Effector memory CD8-positive, alpha-beta T cell (primary cell): ENCODE measurements at regions not wholly inside any gene's neighbourhood (a gene's known extent, or its start where the extent isn't known, plus 50 kb on each side); places are given as distances from the start of the nearest gene placed in this dataset.
"Not testable (repeated sequence)": the region's sequence is repeated elsewhere in the genome, so short reads cannot be mapped to it uniquely, and the experiment has no call there.

Source experiments
- ATAC-seq: fragments of 150-1000 bp; cut with Tn5 transposase; replicated peaks from 2 replicates; pipeline ENCODE4 v1.10.0; 2021; ENCODE audit warnings: mild to moderate bottlenecking, moderate library complexity
- DNase-seq, 3 experiments: peaks; one replicate each; pipeline ENCODE4 v3.0.0; 2021
- H3K27ac Mint-ChIP-seq, 2 donors: one replicate each; pipeline ENCODE4 v1.8.0; 2022; ENCODE audit warnings: mild to moderate bottlenecking in 2 of 2, mixed read lengths in 2 of 2, moderate library complexity in 2 of 2
- H3K27me3 Mint-ChIP-seq, 2 donors: one replicate each; pipeline ENCODE4 v1.8.0; 2022; ENCODE audit warnings: mixed read lengths in 2 of 2
- H3K36me3 Mint-ChIP-seq: one replicate; pipeline ENCODE4 v1.8.0; 2022; ENCODE audit warnings: mild to moderate bottlenecking, moderate library complexity, mixed read lengths; ENCODE audit not compliant: insufficient read depth
- H3K4me1 Mint-ChIP-seq, 2 donors: one replicate each; pipeline ENCODE4 v1.8.0; 2022; ENCODE audit warnings: low read depth in 2 of 2, mixed read lengths in 2 of 2
- H3K4me3 Mint-ChIP-seq, 2 donors: one replicate each; pipeline ENCODE4 v1.8.0; 2022; ENCODE audit warnings: mild to moderate bottlenecking in 2 of 2, mixed read lengths in 2 of 2, moderate library complexity in 2 of 2
- H3K9me3 Mint-ChIP-seq, 2 donors: one replicate each; pipeline ENCODE4 v1.8.0; 2022; ENCODE audit warnings: mixed read lengths in 2 of 2

DNA sequence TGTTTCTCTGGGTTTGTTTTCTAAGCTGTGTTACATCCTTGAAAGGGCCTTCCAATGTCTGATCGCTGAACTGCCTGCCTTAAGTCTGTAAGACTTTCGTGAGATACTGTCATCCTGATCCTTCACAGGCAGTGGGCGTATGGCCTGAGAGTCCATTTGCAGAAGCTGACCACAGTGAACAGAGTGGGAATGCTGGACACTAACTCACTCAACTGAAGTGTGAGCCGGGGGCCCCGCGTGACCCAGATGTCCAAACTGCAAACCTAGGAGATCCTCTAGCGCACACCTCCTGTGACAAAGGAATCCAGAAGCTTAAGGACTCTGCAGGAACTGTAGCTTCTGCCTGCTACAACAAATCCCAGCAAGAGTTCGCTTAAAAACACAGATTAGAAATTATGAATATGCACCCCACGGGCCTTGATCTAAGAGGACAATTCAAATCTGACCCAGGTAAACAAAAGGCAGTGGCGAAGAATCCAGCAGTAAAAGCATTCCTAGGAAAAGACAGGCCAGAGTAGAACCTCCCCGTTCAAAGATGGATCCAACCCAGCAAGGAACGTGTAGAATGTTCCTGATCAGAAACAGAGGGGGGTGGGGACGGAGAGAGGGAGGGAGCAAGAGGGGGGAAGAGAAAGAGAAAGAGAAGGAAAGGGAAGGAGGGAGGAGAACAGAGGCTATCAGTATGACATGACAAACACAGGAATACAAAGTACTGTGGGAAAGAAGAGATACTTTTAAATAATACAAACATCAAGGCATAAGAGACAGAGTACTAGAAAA is 135.0 kb upstream of the AFDN start:
- H3K27ac Mint-ChIP-seq: no peak overlapping the region
- ATAC-seq: no peak
- peaks cover 1 to 4% of the 10 kb centered on the region in 2 donors for H3K9me3 Mint-ChIP-seq
- no peaks in the 10 kb centered on the region for H3K36me3 Mint-ChIP-seq
- DNase-seq: no peak
- H3K4me3 Mint-ChIP-seq: no peak overlapping the region
- H3K4me1 Mint-ChIP-seq: no peaks in the 10 kb centered on the region
- H3K27me3 Mint-ChIP-seq: peaks cover 26 to 44% of the 10 kb centered on the region in 2 donors

DNA sequence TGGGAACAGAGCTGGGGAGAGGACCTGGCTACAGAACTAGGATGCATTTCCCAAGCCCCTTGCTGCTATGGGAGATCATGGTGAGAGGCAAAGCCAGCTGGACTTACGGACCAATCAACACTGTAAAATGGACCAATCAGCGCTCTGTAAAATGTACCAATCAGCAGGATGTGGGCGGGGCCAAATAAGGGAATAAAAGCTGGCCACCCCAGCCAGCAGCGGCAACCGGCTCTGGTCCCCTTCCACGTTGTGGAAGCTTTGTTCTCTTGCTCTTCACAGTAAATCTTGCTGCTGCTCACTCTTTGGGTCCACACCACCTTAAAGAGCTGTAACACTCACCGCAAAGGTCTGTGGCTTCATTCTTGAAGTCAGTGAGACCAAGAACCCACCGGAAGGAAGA is 133.2 kb upstream of the AFDN start:
- not testable (repeated sequence) for H3K9me3 Mint-ChIP-seq, H3K27ac Mint-ChIP-seq, H3K4me3 Mint-ChIP-seq, H3K4me1 Mint-ChIP-seq, ATAC-seq, H3K36me3 Mint-ChIP-seq, DNase-seq
- peaks cover 33 to 52% of the 10 kb centered on the region in 2 donors for H3K27me3 Mint-ChIP-seq

- DNase-seq (no peak), ATAC-seq (no peak)
- Mint-ChIP-seq H3K27me3 (peaks cover 49 to 67% of the 10 kb centered on the region in 2 donors), H3K4me1 (peaks cover 0 to 11% of the 10 kb centered on the region in 2 donors), H3K27ac (no peak overlapping the region), H3K36me3 (no peaks in the 10 kb centered on the region), H3K4me3 (no peak overlapping the region), H3K9me3 (no peaks in the 10 kb centered on the region)
Measured at GRCh38 chr6:167695831-167696230, 130.9 kb upstream of the AFDN start.

DNA sequence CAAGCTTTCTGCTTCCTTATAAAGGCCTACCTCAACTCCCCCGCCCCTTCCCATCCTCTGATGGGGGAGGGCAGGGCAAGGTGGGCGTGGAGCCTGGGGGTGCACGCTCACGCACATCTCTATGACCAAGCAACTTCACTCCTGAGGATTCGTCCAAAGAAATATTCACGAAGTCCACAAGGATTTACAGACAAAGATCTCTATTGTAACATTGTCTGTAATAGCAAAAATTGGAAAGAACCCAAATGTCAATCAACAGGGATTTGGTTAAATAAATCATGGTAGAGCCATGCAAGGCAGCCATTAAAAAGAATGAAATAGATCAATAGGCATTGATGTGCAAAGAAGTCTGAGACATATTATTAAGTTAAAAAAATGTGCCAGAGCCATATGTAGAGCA is 130.4 kb upstream of the AFDN start:
- Mint-ChIP-seq H3K36me3 (no peaks in the 10 kb centered on the region), H3K27ac (no peak overlapping the region), H3K27me3 (peaks cover 47 to 62% of the 10 kb centered on the region in 2 donors), H3K4me3 (no peak overlapping the region), H3K9me3 (no peaks in the 10 kb centered on the region), H3K4me1 (peaks cover 0 to 11% of the 10 kb centered on the region in 2 donors)
- ATAC-seq (no peak), DNase-seq (no peak)

DNA sequence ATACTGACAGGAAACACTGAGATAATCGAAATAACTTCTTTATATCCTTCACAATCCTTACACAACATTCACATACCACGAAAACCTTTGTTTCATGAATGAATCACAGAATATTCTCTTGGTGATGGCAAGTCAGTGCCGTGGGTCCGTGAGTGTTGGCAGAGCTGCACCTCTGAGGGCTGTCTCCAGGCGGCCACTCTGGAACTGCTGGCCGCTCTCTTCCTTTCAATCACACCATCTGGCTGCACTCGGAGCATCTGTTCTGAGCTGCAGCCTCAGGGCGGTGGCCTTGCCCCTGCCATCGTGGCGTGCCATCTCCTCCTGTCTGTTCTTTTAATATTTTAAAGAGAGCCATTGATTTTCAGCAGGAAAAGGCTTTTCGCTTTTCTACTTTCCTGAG is 129.4 kb upstream of the AFDN start:
- peaks cover 0 to 11% of the 10 kb centered on the region in 2 donors for H3K4me1 Mint-ChIP-seq
- no peaks in the 10 kb centered on the region for H3K36me3 Mint-ChIP-seq
- no peaks in the 10 kb centered on the region for H3K9me3 Mint-ChIP-seq
- ATAC-seq (no peak), DNase-seq (no peak)
- no peak overlapping the region for H3K27ac Mint-ChIP-seq
- peaks cover 46 to 58% of the 10 kb centered on the region in 2 donors for H3K27me3 Mint-ChIP-seq
- H3K4me3 Mint-ChIP-seq: no peak overlapping the region

- Mint-ChIP-seq H3K36me3 (no peaks in the 10 kb centered on the region), H3K4me3 (no peak overlapping the region), H3K4me1 (peaks cover 0 to 11% of the 10 kb centered on the region in 2 donors), H3K27ac (no peak overlapping the region), H3K27me3 (peaks cover 47 to 61% of the 10 kb centered on the region in 2 donors), H3K9me3 (no peaks in the 10 kb centered on the region)
- DNase-seq (no peak), ATAC-seq (no peak)
Measured at GRCh38 chr6:167698540-167698939, 128.2 kb upstream of the AFDN start.

- no peaks in the 10 kb centered on the region for H3K9me3 Mint-ChIP-seq
- ATAC-seq: peak; percentile 55
- H3K4me3 Mint-ChIP-seq: peak overlapping the region; percentile 21 to 56
Measured at GRCh38 chr6:167699141-167699931, 127.4 kb upstream of the AFDN start.

GRCh38 chr6:167700199-167700598 is 126.5 kb upstream of the AFDN start:
- Mint-ChIP-seq H3K9me3 (no peaks in the 10 kb centered on the region), H3K4me1 (peaks cover 5 to 11% of the 10 kb centered on the region in 2 donors), H3K27ac (no peak overlapping the region), H3K27me3 (peaks cover 36 to 48% of the 10 kb centered on the region in 2 donors), H3K4me3 (no peak overlapping the region), H3K36me3 (no peaks in the 10 kb centered on the region)
- DNase-seq (no peak), ATAC-seq (no peak)

More at GRCh38 chr6:167699141-167699931, 127.4 kb upstream of the AFDN start:
- H3K27me3 Mint-ChIP-seq: peaks cover 45 to 53% of the 10 kb centered on the region in 2 donors
- H3K4me1 Mint-ChIP-seq: peaks cover 0 to 11% of the 10 kb centered on the region in 2 donors
- H3K27ac Mint-ChIP-seq: peak overlapping the region in 1 of 2 donors; percentile 54
- H3K36me3 Mint-ChIP-seq: no peaks in the 10 kb centered on the region
- DNase-seq: no peak

DNA sequence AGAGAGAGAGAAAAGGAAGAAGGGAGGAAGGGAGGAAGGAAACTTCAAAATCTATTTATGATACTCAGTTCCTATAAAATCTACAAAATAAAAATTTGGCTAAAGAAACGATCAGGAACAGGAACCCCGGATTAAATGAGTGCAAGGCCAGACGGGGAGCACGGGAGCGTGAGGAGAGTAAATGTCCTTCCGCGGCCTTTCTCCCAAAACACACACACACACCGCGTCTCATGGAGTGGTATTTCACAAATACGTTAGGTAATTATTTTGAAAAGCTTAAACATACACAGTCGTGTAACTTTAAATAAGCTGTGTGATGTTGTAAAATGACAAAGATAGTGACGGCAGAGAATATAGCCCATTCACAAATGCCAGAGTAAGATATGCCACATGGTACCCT is 125.7 kb upstream of the AFDN start:
- H3K36me3 Mint-ChIP-seq: no peaks in the 10 kb centered on the region
- DNase-seq (no peak), ATAC-seq (no peak)
- H3K27ac Mint-ChIP-seq: no peak overlapping the region
- peaks cover 36 to 44% of the 10 kb centered on the region in 2 donors for H3K27me3 Mint-ChIP-seq
- H3K4me1 Mint-ChIP-seq: peaks cover 11% of the 10 kb centered on the region in 2 donors
- H3K9me3 Mint-ChIP-seq: no peaks in the 10 kb centered on the region
- no peak overlapping the region for H3K4me3 Mint-ChIP-seq

- H3K4me3 Mint-ChIP-seq: no peak overlapping the region
- ATAC-seq (no peak), DNase-seq (no peak)
- H3K27ac Mint-ChIP-seq: no peak overlapping the region
- H3K27me3 Mint-ChIP-seq: peaks cover 41 to 47% of the 10 kb centered on the region in 2 donors
- H3K9me3 Mint-ChIP-seq: no peaks in the 10 kb centered on the region
- peaks cover 15% of the 10 kb centered on the region in 2 donors for H3K4me1 Mint-ChIP-seq
- H3K36me3 Mint-ChIP-seq: no peaks in the 10 kb centered on the region
Measured at GRCh38 chr6:167702241-167702827, 124.4 kb upstream of the AFDN start.

DNA sequence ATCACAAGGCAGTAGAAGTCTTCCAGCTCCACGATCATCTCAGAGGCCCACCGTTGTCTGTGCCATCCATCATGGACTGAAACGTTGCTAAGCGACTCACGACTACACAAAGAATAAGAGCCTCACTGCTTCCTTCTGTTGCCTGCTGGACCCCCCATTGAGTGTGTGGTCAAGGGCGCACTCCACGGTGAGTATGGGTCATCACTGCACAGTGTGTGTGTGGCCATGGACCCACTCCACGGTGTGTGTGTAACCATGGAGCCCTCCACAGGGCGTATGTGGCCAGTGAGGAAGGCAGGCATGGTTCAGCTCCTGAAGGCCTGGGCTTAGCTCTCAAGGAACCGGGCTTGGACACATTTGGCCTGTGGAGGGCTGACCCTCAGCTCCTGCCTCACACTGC is 123.4 kb upstream of the AFDN start:
- H3K27ac Mint-ChIP-seq: no peak overlapping the region
- H3K36me3 Mint-ChIP-seq: no peaks in the 10 kb centered on the region
- peaks cover 15 to 17% of the 10 kb centered on the region in 2 donors for H3K4me1 Mint-ChIP-seq

GRCh38 chr6:167703781-167704180 is 122.9 kb upstream of the AFDN start:
- ATAC-seq (no peak), DNase-seq (no peak)
- no peaks in the 10 kb centered on the region for H3K36me3 Mint-ChIP-seq
- H3K4me3 Mint-ChIP-seq: no peak overlapping the region
- no peak overlapping the region for H3K27ac Mint-ChIP-seq
- H3K9me3 Mint-ChIP-seq: no peaks in the 10 kb centered on the region
- H3K27me3 Mint-ChIP-seq: peaks cover 44 to 47% of the 10 kb centered on the region in 2 donors
- peaks cover 15 to 19% of the 10 kb centered on the region in 2 donors for H3K4me1 Mint-ChIP-seq

More for the DNA sequence above, 123.4 kb upstream of the AFDN start:
- H3K27me3 Mint-ChIP-seq: peaks cover 41 to 48% of the 10 kb centered on the region in 2 donors
- DNase-seq (no peak), ATAC-seq (no peak)
- no peak overlapping the region for H3K4me3 Mint-ChIP-seq
- no peaks in the 10 kb centered on the region for H3K9me3 Mint-ChIP-seq

DNA sequence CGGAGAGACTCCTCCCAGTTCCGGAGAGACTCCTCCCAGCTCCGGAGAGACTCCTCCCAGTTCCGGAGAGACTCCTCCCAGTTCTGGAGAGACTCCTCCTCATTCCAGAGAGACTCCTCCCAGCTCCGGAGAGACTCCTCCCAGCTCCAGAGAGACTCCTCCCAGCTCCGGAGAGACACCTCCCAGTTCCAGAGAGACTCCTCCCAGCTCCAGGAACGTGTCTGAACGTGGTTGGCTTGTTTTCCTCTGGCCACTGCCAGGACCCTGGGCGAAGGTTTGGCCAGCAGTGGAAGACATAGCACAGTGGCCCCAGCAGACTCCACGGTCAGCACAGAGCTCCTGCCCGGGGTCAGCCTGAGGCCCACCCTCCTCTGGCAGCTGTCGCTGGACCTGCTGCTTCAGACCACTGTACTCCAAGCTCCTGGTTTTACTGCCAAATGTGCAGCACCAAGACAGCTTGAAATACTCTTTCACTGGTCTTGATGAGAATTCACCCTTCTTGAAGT is 122.3 kb upstream of the AFDN start:
- Mint-ChIP-seq H3K9me3 (no peaks in the 10 kb centered on the region), H3K4me1 (peaks cover 15% of the 10 kb centered on the region in 2 donors), H3K27me3 (peaks cover 42 to 47% of the 10 kb centered on the region in 2 donors), H3K4me3 (no peak overlapping the region), H3K36me3 (no peaks in the 10 kb centered on the region), H3K27ac (no peak overlapping the region)
- DNase-seq (no peak), ATAC-seq (no peak)
